Tibial artery (tissue), 4 donors: ENCODE measurements at regions not wholly inside any gene's neighbourhood (a gene's known extent, or its start where the extent isn't known, plus 50 kb on each side); places are given as distances from the start of the nearest gene placed in this dataset.

ENCODE experiments used
- DNase-seq, 2 donors: peaks; one replicate each; pipeline ENCODE4 v3.0.0-alpha.2; 2019
- H3K27ac ChIP-seq, 2 donors: fragments of 200-600 bp; sonication (generic) in 1 of 2; 1 replicate in 1 of 2; 2 replicates in 1 of 2; pipeline ENCODE4 v1.5.1; 2018 to 2019; ENCODE audit warnings: mild to moderate bottlenecking in 1 of 2
- H3K27me3 ChIP-seq, 2 donors: fragments of 200-600 bp; sonication (generic) in 1 of 2; one replicate each; pipeline versions ENCODE4 v1.5.1 to v1.6.0; 2016 to 2019
- H3K36me3 ChIP-seq, 3 donors: fragments of 200-600 bp; sonication (generic) in 2 of 3; one replicate each; pipeline ENCODE4 v1.5.1; 2016 to 2019; ENCODE audit warnings: mild to moderate bottlenecking in 2 of 3
- H3K4me1 ChIP-seq, 4 donors: fragments of 200-600 bp; sonication (generic) in 2 of 4; 1 replicate in 3 of 4; 2 replicates in 1 of 4; pipeline ENCODE4 v1.5.1; 2016 to 2019
- H3K4me3 ChIP-seq, 2 donors: fragments of 200-600 bp; sonication (generic) in 1 of 2; 1 replicate in 1 of 2; 2 replicates in 1 of 2; pipeline ENCODE4 v1.5.1; 2018 to 2019; ENCODE audit warnings: mild to moderate bottlenecking in 2 of 2
- H3K9me3 ChIP-seq, 3 donors: fragments of 200-600 bp; sonication (generic) in 1 of 3; one replicate each; pipeline ENCODE4 v1.5.1; 2016 to 2019
- intact Hi-C: fragments of 100-400 bp; cut with DNase I; formaldehyde crosslinking; loops from one replicate; pipeline ENCODE4 v1.15.0; 2023; ENCODE audit warnings: low total_unique reads
- TF ChIP-seq, protein P1 (sequence below), 2 experiments: fragments of 200-600 bp in 1 of 2; fragments of 450-650 bp in 1 of 2; IDR thresholded peaks; one replicate each; pipeline ENCODE4 v1.5.1; 2017 to 2019; ENCODE audit warnings: antibody characterized with exemption in 2 of 2, mild to moderate bottlenecking in 1 of 2, moderate library complexity in 1 of 2

DNA sequence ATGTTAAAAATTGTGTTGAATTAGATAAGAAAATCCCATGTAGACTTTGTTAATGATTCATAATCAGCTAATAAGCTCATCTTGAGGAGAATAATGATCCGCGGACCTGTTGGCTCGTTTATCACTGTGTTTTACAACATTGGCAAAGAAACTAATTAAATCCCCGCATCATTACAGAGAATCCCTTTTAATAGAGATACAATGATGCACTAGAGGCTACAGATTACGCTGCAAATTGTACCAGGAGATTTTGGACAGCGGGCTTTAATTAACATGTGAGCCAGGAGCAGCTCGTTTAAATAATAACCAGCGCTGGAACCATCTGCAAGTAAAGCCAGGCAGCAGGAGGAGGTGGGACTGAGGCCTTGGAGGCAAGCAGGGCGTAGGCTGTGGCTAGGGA is 280.3 kb upstream of the POU3F1 start:
- intact Hi-C loops = no loop called here
- no peak for DNase-seq
- Histone ChIP-seq H3K4me3 (no peak overlapping the region), H3K4me1 (peaks cover 0 to 13% (median 11%) of the 10 kb centered on the region in 4 donors), H3K27ac (no peak overlapping the region), H3K27me3 (peaks cover 0 to 7% of the 10 kb centered on the region in 2 donors), H3K36me3 (no peaks in the 10 kb centered on the region), H3K9me3 (peaks cover 0 to 7% (median 0%) of the 10 kb centered on the region in 3 donors)
- TF ChIP-seq, protein P1, sequence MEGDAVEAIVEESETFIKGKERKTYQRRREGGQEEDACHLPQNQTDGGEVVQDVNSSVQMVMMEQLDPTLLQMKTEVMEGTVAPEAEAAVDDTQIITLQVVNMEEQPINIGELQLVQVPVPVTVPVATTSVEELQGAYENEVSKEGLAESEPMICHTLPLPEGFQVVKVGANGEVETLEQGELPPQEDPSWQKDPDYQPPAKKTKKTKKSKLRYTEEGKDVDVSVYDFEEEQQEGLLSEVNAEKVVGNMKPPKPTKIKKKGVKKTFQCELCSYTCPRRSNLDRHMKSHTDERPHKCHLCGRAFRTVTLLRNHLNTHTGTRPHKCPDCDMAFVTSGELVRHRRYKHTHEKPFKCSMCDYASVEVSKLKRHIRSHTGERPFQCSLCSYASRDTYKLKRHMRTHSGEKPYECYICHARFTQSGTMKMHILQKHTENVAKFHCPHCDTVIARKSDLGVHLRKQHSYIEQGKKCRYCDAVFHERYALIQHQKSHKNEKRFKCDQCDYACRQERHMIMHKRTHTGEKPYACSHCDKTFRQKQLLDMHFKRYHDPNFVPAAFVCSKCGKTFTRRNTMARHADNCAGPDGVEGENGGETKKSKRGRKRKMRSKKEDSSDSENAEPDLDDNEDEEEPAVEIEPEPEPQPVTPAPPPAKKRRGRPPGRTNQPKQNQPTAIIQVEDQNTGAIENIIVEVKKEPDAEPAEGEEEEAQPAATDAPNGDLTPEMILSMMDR (IDR thresholded peaks at IDR 0.05) = no peak

DNA sequence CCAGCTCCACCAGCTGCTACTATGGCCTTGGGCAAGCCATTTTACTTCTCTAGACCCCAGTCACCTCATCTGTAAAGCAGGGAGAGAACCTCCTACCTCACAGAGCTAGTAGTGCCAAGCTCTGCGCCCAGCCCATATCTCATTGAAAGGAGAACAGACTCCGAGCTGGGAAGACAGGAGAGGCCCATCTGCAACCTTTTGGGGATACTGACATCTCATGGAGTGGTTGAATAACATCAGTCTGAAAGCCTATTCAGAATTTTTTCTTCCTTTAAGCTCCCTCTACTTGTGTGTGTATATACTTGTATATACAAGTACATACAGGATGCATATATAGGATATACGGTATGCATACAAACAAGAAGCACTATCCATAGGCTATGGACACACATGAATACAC is 279.5 kb upstream of the POU3F1 start:
- no peak for DNase-seq
- peaks cover 0 to 7% (median 0%) of the 10 kb centered on the region in 3 donors for H3K9me3 ChIP-seq
- TF ChIP-seq, protein P1 (IDR thresholded peaks at IDR 0.05) = no peak
- H3K4me1 ChIP-seq = peaks cover 0 to 13% (median 11%) of the 10 kb centered on the region in 4 donors
- H3K27ac ChIP-seq = no peak overlapping the region
- H3K4me3 ChIP-seq = no peak overlapping the region
- intact Hi-C loops = no loop called here
- H3K27me3 ChIP-seq = peaks cover 0 to 7% of the 10 kb centered on the region in 2 donors
- H3K36me3 ChIP-seq = no peaks in the 10 kb centered on the region

DNA sequence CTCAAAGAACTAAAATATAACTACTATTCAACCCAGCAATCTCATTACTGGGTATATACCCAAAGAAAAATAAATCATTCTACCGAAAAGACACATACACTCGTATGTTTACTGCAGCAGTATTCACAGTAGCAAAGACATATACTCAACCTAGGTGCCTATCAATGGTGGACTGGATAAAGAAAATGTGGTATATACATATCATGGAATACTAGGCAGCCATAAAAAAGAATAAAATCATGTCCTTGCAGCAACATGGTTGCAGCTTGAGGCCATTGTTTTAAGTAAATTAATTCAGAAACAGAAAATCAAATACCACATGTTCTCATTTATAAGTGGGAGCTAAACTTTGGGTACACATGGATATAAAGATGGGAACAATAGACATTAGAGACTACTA is 266.2 kb upstream of the POU3F1 start:
- Histone ChIP-seq H3K4me3 (no peak overlapping the region), H3K4me1 (no peaks in the 10 kb centered on the region), H3K27me3 (peaks cover 0 to 17% of the 10 kb centered on the region in 2 donors), H3K36me3 (no peaks in the 10 kb centered on the region), H3K9me3 (peaks cover 0 to 3% (median 0%) of the 10 kb centered on the region in 3 donors), H3K27ac (no peak overlapping the region)
- intact Hi-C loops = no loop called here
- DNase-seq = no peak
- TF ChIP-seq, protein P1 (IDR thresholded peaks at IDR 0.05) = no peak

DNA sequence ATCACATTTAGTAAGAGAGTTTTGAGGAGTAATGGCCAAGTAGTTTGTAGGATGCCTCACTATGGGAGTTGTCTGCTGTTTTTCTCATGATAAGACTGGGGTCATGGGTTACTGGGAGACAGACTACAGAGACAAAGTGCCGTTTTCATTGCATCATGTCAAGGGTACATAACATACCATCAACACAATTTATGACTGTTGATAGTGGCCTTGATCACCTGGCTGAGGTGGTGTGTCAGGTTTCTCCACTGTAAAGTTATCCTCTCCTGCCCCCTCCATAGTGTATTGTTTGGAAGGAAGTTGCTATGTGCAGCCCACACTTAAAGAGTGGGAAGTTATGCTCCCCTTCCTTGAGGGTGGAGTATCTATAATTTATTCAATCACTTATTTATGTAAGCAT is 263.5 kb upstream of the POU3F1 start:
- H3K9me3 ChIP-seq = peaks cover 0 to 3% (median 0%) of the 10 kb centered on the region in 3 donors
- no peaks in the 10 kb centered on the region for H3K36me3 ChIP-seq
- H3K4me1 ChIP-seq = no peaks in the 10 kb centered on the region
- intact Hi-C loops = no loop called here
- H3K27me3 ChIP-seq = peaks cover 0 to 17% of the 10 kb centered on the region in 2 donors
- TF ChIP-seq, protein P1 (IDR thresholded peaks at IDR 0.05) = no peak
- no peak overlapping the region for H3K4me3 ChIP-seq
- no peak overlapping the region for H3K27ac ChIP-seq
- DNase-seq = no peak

DNA sequence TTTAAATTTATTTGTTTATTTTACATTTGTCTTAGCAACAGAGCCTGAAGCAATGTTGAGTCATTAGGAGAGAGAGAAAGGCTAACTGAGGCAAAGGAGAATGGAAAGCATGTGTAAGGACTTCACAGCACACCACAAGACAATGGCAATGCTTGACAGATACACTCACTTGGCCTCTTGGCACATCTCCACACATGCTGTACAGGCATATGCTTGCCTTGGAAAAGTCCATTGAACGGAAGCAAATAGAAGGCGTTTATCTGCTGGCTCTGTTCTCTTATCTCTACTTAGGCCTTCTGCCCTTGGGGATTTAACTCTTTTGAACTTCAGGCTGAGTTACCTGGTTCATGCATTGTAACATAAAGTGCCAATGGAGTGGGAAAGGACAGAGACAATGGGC is 262.2 kb upstream of the POU3F1 start:
- intact Hi-C loops = no loop called here
- no peak for DNase-seq

More for the DNA sequence above, 262.2 kb upstream of the POU3F1 start:
- no peaks in the 10 kb centered on the region for H3K36me3 ChIP-seq
- no peak overlapping the region for H3K27ac ChIP-seq
- H3K4me1 ChIP-seq = no peaks in the 10 kb centered on the region
- H3K27me3 ChIP-seq = peaks cover 0 to 17% of the 10 kb centered on the region in 2 donors
- TF ChIP-seq, protein P1 (IDR thresholded peaks at IDR 0.05) = no peak
- H3K4me3 ChIP-seq = no peak overlapping the region
- peaks cover 0 to 3% (median 0%) of the 10 kb centered on the region in 3 donors for H3K9me3 ChIP-seq
